Activated CD8-positive, alpha-beta T cell treated with anti-CD3 and anti-CD28 coated beads for 36 hours (primary cell): ENCODE measurements at regions not wholly inside any gene's neighbourhood (a gene's known extent, or its start where the extent isn't known, plus 50 kb on each side); places are given as distances from the start of the nearest gene placed in this dataset.

ENCODE experiments used
- ATAC-seq: fragments of 200-7000 bp; cut with Tn5 transposase; one replicate; pipeline ENCODE4 v1.10.0; 2021; ENCODE audit warnings: mild to moderate bottlenecking, moderate library complexity
- CTCF ChIA-PET: fragments of 350-600 bp; sonication (Branson Sonifier 250); formaldehyde crosslinking; loops from one replicate; lab custom pipeline; 2021; ENCODE audit warnings: antibody characterized with exemption; lab: Charles Lee
- POLR2A ChIA-PET: fragments of 350-600 bp; sonication (Branson Sonifier 250); formaldehyde crosslinking; loops from one replicate; lab custom pipeline; 2021; ENCODE audit warnings: antibody characterized with exemption; lab: Charles Lee
- DNase-seq: peaks from one replicate; pipeline ENCODE4 v3.0.0-alpha.2; 2020
- H3K27ac Mint-ChIP-seq: one replicate; pipeline ENCODE4 v1.8.0; 2021; ENCODE audit warnings: mild to moderate bottlenecking, mixed read lengths
- H3K27me3 Mint-ChIP-seq: one replicate; pipeline ENCODE4 v1.8.0; 2021; ENCODE audit warnings: mixed read lengths
- H3K36me3 Mint-ChIP-seq: one replicate; pipeline ENCODE4 v1.8.0; 2021; ENCODE audit warnings: low read depth, mixed read lengths
- H3K4me1 Mint-ChIP-seq: one replicate; pipeline ENCODE4 v1.8.0; 2021; ENCODE audit warnings: low read depth, mixed read lengths
- H3K4me3 Mint-ChIP-seq: one replicate; pipeline ENCODE4 v1.8.0; 2021; ENCODE audit warnings: mild to moderate bottlenecking, moderate library complexity, mixed read lengths
- H3K9me3 Mint-ChIP-seq: one replicate; pipeline ENCODE4 v1.8.0; 2021; ENCODE audit warnings: mixed read lengths
- CTCF ChIP-seq: fragments of 200-600 bp; IDR thresholded peaks from one replicate; pipeline ENCODE4 v1.8.0; 2022; ENCODE audit warnings: antibody characterized with exemption, mild to moderate bottlenecking
- intact Hi-C: fragments of 100-400 bp; cut with micrococcal nuclease; formaldehyde crosslinking; loops from one replicate; pipeline ENCODE4 v1.10.0; 2022

DNA sequence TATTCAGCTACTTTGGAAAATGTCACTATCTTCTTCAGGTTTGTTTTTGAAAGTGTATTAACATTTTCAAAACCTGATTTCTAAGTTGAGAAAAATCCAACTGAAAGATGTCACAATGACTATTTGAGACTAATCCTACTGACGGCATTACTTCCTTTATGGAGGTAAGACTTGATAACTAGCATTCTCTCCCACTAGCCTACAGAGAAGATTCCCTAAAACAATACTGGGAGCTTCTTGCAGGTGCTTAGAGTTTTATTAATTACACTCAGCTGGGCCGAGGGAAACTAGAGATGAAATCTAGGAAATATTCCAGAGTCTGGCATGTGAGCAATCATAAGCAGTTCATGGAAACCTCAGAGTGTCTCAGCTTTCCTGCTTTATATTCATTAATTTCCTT, 114.0 kb downstream of the LCA5 start:
- no peak for DNase-seq
- ChIA-PET POLR2A (no interaction called here), CTCF (interaction anchor here (1.2 kb wide), 1 partner anchor 15 kb away, joined by 3 read pairs; no protein-coding TSS in a partner anchor)
- no peak for ATAC-seq
- H3K27ac Mint-ChIP-seq, result no peak overlapping the region
- intact Hi-C loops, result no loop called here
- H3K9me3 Mint-ChIP-seq, result no peaks in the 10 kb centered on the region
- no peaks in the 10 kb centered on the region for H3K27me3 Mint-ChIP-seq
- no peaks in the 10 kb centered on the region for H3K36me3 Mint-ChIP-seq
- no peak for TF ChIP-seq CTCF
- H3K4me3 Mint-ChIP-seq, result no peak overlapping the region
- H3K4me1 Mint-ChIP-seq, result no peaks in the 10 kb centered on the region

GRCh38 chr6:79422666-79423065, 114.6 kb downstream of the LCA5 start:
- H3K4me3 Mint-ChIP-seq, result no peak overlapping the region
- no peaks in the 10 kb centered on the region for H3K36me3 Mint-ChIP-seq
- intact Hi-C loops, result no loop called here
- ATAC-seq (no peak), DNase-seq (no peak)
- TF ChIP-seq CTCF, result no peak
- POLR2A ChIA-PET, result no interaction called here
- H3K9me3 Mint-ChIP-seq, result no peaks in the 10 kb centered on the region
- H3K4me1 Mint-ChIP-seq, result no peaks in the 10 kb centered on the region
- CTCF ChIA-PET, result interaction anchor here (1.2 kb wide), 1 partner anchor 16 kb away, joined by 3 read pairs; no protein-coding TSS in a partner anchor
- H3K27me3 Mint-ChIP-seq, result no peaks in the 10 kb centered on the region
- no peak overlapping the region for H3K27ac Mint-ChIP-seq

GRCh38 chr6:79421707-79422484, 115.3 kb downstream of the LCA5 start:
- ATAC-seq, result no peak
- no peak for TF ChIP-seq CTCF
- Mint-ChIP-seq H3K4me1 (no peaks in the 10 kb centered on the region), H3K36me3 (no peaks in the 10 kb centered on the region), H3K9me3 (no peaks in the 10 kb centered on the region), H3K4me3 (no peak overlapping the region), H3K27ac (no peak overlapping the region), H3K27me3 (no peaks in the 10 kb centered on the region)
- CTCF ChIA-PET, result no interaction called here
- POLR2A ChIA-PET, result no interaction called here
- no peak for DNase-seq
- intact Hi-C loops, result no loop called here

DNA sequence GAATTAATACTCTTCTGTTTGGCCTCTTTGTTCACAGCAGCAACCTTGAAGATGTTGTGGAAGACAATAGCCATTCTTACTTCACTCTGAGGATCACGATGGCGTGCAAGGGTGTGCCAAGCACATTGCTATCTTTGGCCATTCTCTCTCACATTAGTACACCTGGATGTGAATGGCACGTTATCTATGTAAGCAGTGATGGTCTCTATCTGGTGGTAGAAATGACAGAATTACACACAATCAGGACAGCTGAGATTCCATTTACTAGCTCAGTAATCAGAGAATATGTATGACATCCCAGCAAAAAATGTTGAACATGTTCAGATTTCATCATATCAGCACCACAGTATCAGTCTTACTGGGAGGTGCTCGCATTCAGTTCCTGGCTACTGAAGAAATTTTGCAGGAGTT, 116.2 kb downstream of the LCA5 start:
- no peak overlapping the region for H3K4me3 Mint-ChIP-seq
- intact Hi-C loops, result no loop called here
- no peak for ATAC-seq

More for the DNA sequence above, 116.2 kb downstream of the LCA5 start:
- H3K27me3 Mint-ChIP-seq, result no peaks in the 10 kb centered on the region
- H3K9me3 Mint-ChIP-seq, result no peaks in the 10 kb centered on the region
- no peak for TF ChIP-seq CTCF
- no peaks in the 10 kb centered on the region for H3K4me1 Mint-ChIP-seq
- no peak for DNase-seq
- no peak overlapping the region for H3K27ac Mint-ChIP-seq
- H3K36me3 Mint-ChIP-seq, result no peaks in the 10 kb centered on the region
- CTCF ChIA-PET, result interaction anchor here (1.2 kb wide), 1 partner anchor 15 kb away, joined by 3 read pairs; no protein-coding TSS in a partner anchor
- POLR2A ChIA-PET, result no interaction called here
